Lung microvascular endothelial cell (primary cell): ENCODE measurements at regions not wholly inside any gene's neighbourhood (a gene's known extent, or its start where the extent isn't known, plus 50 kb on each side); places are given as distances from the start of the nearest gene placed in this dataset.

Source experiments
- DNase-seq, 2 donors: peaks; one replicate each; pipeline versions ENCODE4 v3.0.0 to v3.0.0-alpha.2; 2010; ENCODE audit warnings: low read depth in 2 of 2

DNA sequence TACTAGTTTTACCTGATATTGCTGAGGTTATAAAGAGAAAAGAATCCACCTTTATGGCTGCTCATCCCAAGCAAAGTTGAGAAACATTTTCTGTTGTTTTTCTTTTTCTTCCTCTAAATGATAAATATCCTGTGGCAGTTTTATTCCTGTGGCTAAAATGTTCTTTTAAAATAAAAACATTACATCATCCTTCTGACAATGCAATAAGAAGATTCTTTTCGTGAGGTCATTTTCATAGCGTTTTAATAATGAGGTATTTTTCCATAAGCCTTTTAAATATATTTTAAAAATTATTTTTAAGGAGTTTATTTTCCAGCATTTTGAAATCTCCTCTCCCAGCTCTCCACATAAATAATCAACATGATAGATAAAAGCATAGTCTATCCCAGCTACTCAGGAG, 52.8 kb upstream of the EPB41L3 start:
- no peak for DNase-seq
